BE2C (cell line): ENCODE measurements at regions not wholly inside any gene's neighbourhood (a gene's known extent, or its start where the extent isn't known, plus 50 kb on each side); places are given as distances from the start of the nearest gene placed in this dataset.

Experiments
- DNase-seq: peaks from one replicate; pipeline ENCODE4 v3.0.0-alpha.2; 2020
- H3K27me3 ChIP-seq: fragments of 250-450 bp; sonication (Bioruptor Pico); 2 replicates; pipeline ENCODE4 v1.5.1; 2020; ENCODE audit warnings: mild to moderate bottlenecking
- H3K36me3 ChIP-seq: fragments of 250-450 bp; sonication (Bioruptor Pico); 2 replicates; pipeline ENCODE4 v1.5.1; 2020; ENCODE audit warnings: mild to moderate bottlenecking
- H3K4me1 ChIP-seq: fragments of 250-450 bp; sonication (Bioruptor Pico); 2 replicates; pipeline ENCODE4 v1.5.1; 2020
- H3K4me3 ChIP-seq: 2 replicates; pipeline ENCODE4 v1.5.1; 2011; ENCODE audit warnings: low read depth, low read length
- H3K9me3 ChIP-seq: fragments of 250-450 bp; sonication (Bioruptor Pico); 2 replicates; pipeline ENCODE4 v1.5.1; 2020
- TF ChIP-seq, protein P1 (sequence below): IDR thresholded peaks from 2 replicates; pipeline ENCODE4 v1.5.1; 2012; ENCODE audit warnings: mild to moderate bottlenecking, low read depth, low read length

- Histone ChIP-seq H3K4me3 (no peak overlapping the region), H3K4me1 (no peaks in the 10 kb centered on the region), H3K36me3 (no peaks in the 10 kb centered on the region), H3K27me3 (no peaks in the 10 kb centered on the region), H3K9me3 (no peaks in the 10 kb centered on the region)
- DNase-seq: no peak
- TF ChIP-seq, protein P1, sequence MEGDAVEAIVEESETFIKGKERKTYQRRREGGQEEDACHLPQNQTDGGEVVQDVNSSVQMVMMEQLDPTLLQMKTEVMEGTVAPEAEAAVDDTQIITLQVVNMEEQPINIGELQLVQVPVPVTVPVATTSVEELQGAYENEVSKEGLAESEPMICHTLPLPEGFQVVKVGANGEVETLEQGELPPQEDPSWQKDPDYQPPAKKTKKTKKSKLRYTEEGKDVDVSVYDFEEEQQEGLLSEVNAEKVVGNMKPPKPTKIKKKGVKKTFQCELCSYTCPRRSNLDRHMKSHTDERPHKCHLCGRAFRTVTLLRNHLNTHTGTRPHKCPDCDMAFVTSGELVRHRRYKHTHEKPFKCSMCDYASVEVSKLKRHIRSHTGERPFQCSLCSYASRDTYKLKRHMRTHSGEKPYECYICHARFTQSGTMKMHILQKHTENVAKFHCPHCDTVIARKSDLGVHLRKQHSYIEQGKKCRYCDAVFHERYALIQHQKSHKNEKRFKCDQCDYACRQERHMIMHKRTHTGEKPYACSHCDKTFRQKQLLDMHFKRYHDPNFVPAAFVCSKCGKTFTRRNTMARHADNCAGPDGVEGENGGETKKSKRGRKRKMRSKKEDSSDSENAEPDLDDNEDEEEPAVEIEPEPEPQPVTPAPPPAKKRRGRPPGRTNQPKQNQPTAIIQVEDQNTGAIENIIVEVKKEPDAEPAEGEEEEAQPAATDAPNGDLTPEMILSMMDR: no peak
These were observed 89.0 kb upstream of the GALNT5 start for GRCh38 chr2:157168501-157168900.

- Histone ChIP-seq H3K4me3 (no peak overlapping the region), H3K9me3 (no peaks in the 10 kb centered on the region), H3K36me3 (no peaks in the 10 kb centered on the region), H3K27me3 (no peaks in the 10 kb centered on the region), H3K4me1 (no peaks in the 10 kb centered on the region)
- DNase-seq: no peak
- TF ChIP-seq, protein P1: no peak
These were observed 87.6 kb upstream of the GALNT5 start for GRCh38 chr2:157169889-157170288.

- no peaks in the 10 kb centered on the region for H3K36me3 ChIP-seq
- no peaks in the 10 kb centered on the region for H3K4me1 ChIP-seq
- no peak overlapping the region for H3K4me3 ChIP-seq
- H3K27me3 ChIP-seq: no peaks in the 10 kb centered on the region
- no peaks in the 10 kb centered on the region for H3K9me3 ChIP-seq
- TF ChIP-seq, protein P1: no peak
- DNase-seq: no peak
These were observed 87.2 kb upstream of the GALNT5 start for GRCh38 chr2:157170299-157170698.

GRCh38 chr2:157172239-157172638 is 85.3 kb upstream of the GALNT5 start:
- no peaks in the 10 kb centered on the region for H3K36me3 ChIP-seq
- no peaks in the 10 kb centered on the region for H3K9me3 ChIP-seq
- H3K27me3 ChIP-seq: no peaks in the 10 kb centered on the region
- no peak for DNase-seq
- no peak overlapping the region for H3K4me3 ChIP-seq
- no peaks in the 10 kb centered on the region for H3K4me1 ChIP-seq
- TF ChIP-seq, protein P1: no peak

GRCh38 chr2:157172866-157173578 is 84.5 kb upstream of the GALNT5 start:
- no peaks in the 10 kb centered on the region for H3K4me1 ChIP-seq
- H3K4me3 ChIP-seq: no peak overlapping the region
- no peak for DNase-seq
- H3K27me3 ChIP-seq: no peaks in the 10 kb centered on the region
- no peaks in the 10 kb centered on the region for H3K9me3 ChIP-seq
- TF ChIP-seq, protein P1: no peak
- no peaks in the 10 kb centered on the region for H3K36me3 ChIP-seq

- DNase-seq: no peak
- TF ChIP-seq, protein P1: no peak
- H3K27me3 ChIP-seq: no peaks in the 10 kb centered on the region
- no peaks in the 10 kb centered on the region for H3K4me1 ChIP-seq
- H3K36me3 ChIP-seq: no peaks in the 10 kb centered on the region
- no peak overlapping the region for H3K4me3 ChIP-seq
- no peaks in the 10 kb centered on the region for H3K9me3 ChIP-seq
These were observed 83.7 kb upstream of the GALNT5 start for GRCh38 chr2:157173740-157174184.
